ENCODE measurements at regions not wholly inside any gene's neighbourhood (a gene's known extent, or its start where the extent isn't known, plus 50 kb on each side); places are given as distances from the start of the nearest gene placed in this dataset.

GRCh38 chr7:91722831-91723230, 157.7 kb downstream of the MTERF1 start:
- TF ChIP-seq EZH2 (IDR thresholded peaks at IDR 0.05; ENCODE audit: insufficient read depth, poor library complexity, severe bottlenecking) (no peak), EZH2phosphoT487 (IDR thresholded peaks at IDR 0.05; ENCODE audit: insufficient read depth, low read depth) (no peak)

Data from GM23248 (cell line).